GM21529 (cell line): ENCODE measurements at regions not wholly inside any gene's neighbourhood (a gene's known extent, or its start where the extent isn't known, plus 50 kb on each side); places are given as distances from the start of the nearest gene placed in this dataset.
"Not testable (repeated sequence)": the region's sequence is repeated elsewhere in the genome, so short reads cannot be mapped to it uniquely, and the experiment has no call there.

Experiments
- ATAC-seq: cut with Tn5 transposase; IDR thresholded peaks from one replicate; pipeline ENCODE4 v1.9.1; 2021; ENCODE audit not compliant: unreplicated experiment

GRCh38 chr16:86072328-86073102 is 173.6 kb downstream of the IRF8 start:
- ATAC-seq: no peak

GRCh38 chr16:86073103-86073625 is 174.2 kb downstream of the IRF8 start:
- no peak for ATAC-seq

GRCh38 chr16:86073763-86074493 is 175.0 kb downstream of the IRF8 start:
- ATAC-seq: no peak

GRCh38 chr16:86074651-86075487 is 175.9 kb downstream of the IRF8 start:
- ATAC-seq: no peak

GRCh38 chr16:86075488-86075785 is 176.5 kb downstream of the IRF8 start:
- no peak for ATAC-seq

- no peak for ATAC-seq
Observed at GRCh38 chr16:86075839-86076440, 177.0 kb downstream of the IRF8 start.

- ATAC-seq: no peak
Observed at GRCh38 chr16:86076606-86077005, 177.6 kb downstream of the IRF8 start.

- ATAC-seq: no peak
Observed at GRCh38 chr16:86077243-86077940, 178.4 kb downstream of the IRF8 start.

GRCh38 chr16:86078121-86078600 is 179.2 kb downstream of the IRF8 start:
- ATAC-seq: no peak

- not testable (repeated sequence) for ATAC-seq
Observed at GRCh38 chr16:86078711-86079110, 179.7 kb downstream of the IRF8 start.

GRCh38 chr16:86079255-86079885 is 180.4 kb downstream of the IRF8 start:
- no peak for ATAC-seq

- no peak for ATAC-seq
Observed at GRCh38 chr16:86080131-86080875, 181.3 kb downstream of the IRF8 start.

GRCh38 chr16:86080982-86081381 is 182.0 kb downstream of the IRF8 start:
- ATAC-seq: no peak

GRCh38 chr16:86082418-86083030 is 183.6 kb downstream of the IRF8 start:
- no peak for ATAC-seq

- ATAC-seq: no peak
Observed at GRCh38 chr16:86083382-86084002, 184.5 kb downstream of the IRF8 start.

GRCh38 chr16:86085161-86085611 is 186.2 kb downstream of the IRF8 start:
- no peak for ATAC-seq

GRCh38 chr16:86085795-86086194 is 186.8 kb downstream of the IRF8 start:
- ATAC-seq: no peak

GRCh38 chr16:86086471-86086870 is 187.5 kb downstream of the IRF8 start:
- ATAC-seq: no peak
